Loucy (cell line): ENCODE measurements at regions not wholly inside any gene's neighbourhood (a gene's known extent, or its start where the extent isn't known, plus 50 kb on each side); places are given as distances from the start of the nearest gene placed in this dataset.

Experiments used
- CTCF ChIP-seq: fragments of 200-600 bp; sonication (generic); conservative IDR thresholded peaks from 2 replicates; pipeline ENCODE4 v1.5.1; 2014; ENCODE audit warnings: mild to moderate bottlenecking, antibody characterized with exemption, low read length
- EZH2phosphoT487 ChIP-seq: fragments of 200-600 bp; IDR thresholded peaks from 2 replicates; pipeline ENCODE4 v1.6.1; 2018; ENCODE audit warnings: antibody characterized with exemption, mild to moderate bottlenecking, moderate library complexity, borderline replicate concordance

- TF ChIP-seq CTCF, result no peak
- TF ChIP-seq EZH2phosphoT487, result no peak
Measured at GRCh38 chr3:103660810-103661209, 1226.0 kb downstream of the ZPLD1 start.
